ENCODE measurements at regions not wholly inside any gene's neighbourhood (a gene's known extent, or its start where the extent isn't known, plus 50 kb on each side); places are given as distances from the start of the nearest gene placed in this dataset.

- DNase-seq (ENCODE audit: low spot score) = no peak
- in situ Hi-C loops (cut with HindIII; ENCODE audit: low sequenced_read_pairs) = no loop called here
Observed at GRCh38 chr3:163935411-163935810, 1142.9 kb downstream of the SI start.

DNA sequence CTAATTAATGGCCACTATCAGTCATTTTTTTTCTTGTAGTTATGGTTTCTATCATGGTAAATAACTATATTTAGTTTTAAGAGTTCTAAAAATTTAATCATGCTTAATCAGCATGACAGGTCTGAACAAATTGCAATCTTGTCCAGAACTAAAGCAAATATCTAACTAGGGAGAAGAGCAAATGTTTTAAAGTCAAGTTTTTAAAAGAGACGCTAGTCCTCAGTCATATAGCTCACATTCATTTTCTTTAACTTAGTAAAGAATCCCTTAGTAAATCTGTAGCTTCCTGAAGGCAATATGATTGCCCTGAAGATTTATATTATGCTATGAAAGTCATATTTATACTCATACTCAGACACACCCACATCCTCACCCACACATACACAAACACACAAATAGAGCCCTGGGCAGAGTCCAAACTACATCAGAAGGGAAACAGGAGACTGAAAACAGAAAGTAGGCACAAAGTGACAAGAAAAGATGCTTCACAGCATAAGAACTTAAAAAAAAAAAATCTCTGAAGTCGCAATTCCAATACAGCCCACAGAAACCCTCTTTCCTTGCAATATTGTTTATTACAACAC lies 1149.1 kb downstream of the SI start:
- in situ Hi-C loops (cut with HindIII; ENCODE audit: low sequenced_read_pairs) = no loop called here
- no peak for DNase-seq (ENCODE audit: low spot score)

DNA sequence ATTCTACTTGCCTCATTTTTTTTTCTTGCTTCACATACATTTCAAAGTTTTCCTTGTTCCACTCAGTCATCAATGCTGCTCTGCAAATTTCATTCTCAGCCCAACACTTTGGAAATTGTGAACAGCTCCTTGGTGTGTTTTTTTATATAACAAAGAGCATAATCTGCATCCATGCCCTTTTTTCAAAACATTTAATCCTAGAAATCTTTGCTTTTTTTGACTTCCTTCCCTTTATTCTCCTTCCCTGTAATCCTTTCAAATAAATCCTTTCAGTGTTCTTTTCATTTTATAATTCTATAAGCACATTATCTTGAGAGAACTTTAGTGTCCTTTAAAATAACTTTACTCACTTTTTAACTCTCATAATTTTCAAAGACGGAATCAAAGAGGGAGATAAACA lies 1150.8 kb downstream of the SI start:
- in situ Hi-C loops (cut with HindIII; ENCODE audit: low sequenced_read_pairs) = no loop called here
- DNase-seq (ENCODE audit: low spot score) = no peak

DNA sequence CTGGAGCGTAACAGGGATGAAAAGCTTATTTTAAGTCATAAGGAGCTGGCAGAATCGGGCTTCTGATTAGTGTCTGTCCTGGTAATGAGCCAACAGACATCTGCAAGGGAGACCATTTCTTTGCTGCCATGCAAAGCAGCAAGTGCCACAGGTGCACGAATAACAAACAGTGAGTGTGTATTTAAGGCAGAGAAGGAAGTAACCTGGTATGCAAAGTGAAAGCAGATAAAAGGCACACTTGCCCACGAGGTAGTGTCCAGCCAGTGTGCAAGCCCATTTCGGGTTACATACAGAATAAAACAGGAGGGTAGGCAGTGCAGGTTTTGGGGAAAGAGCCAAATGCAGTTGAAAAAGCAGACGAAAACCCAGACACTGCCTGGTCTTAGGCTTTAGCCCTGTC lies 1153.7 kb downstream of the SI start:
- in situ Hi-C loops (cut with HindIII; ENCODE audit: low sequenced_read_pairs) = no loop called here
- no peak for DNase-seq (ENCODE audit: low spot score)

- in situ Hi-C loops (cut with HindIII; ENCODE audit: low sequenced_read_pairs) = no loop called here
- no peak for DNase-seq (ENCODE audit: low spot score)
Observed at GRCh38 chr3:163919154-163919553, 1159.1 kb downstream of the SI start.

GRCh38 chr3:163916596-163917560 lies 1161.4 kb downstream of the SI start:
- in situ Hi-C loops (cut with HindIII; ENCODE audit: low sequenced_read_pairs) = no loop called here
- no peak for DNase-seq (ENCODE audit: low spot score)

- no peak for DNase-seq (ENCODE audit: low spot score)
- in situ Hi-C loops (cut with HindIII; ENCODE audit: low sequenced_read_pairs) = no loop called here
Observed at GRCh38 chr3:163915280-163915679, 1163.0 kb downstream of the SI start.

DNA sequence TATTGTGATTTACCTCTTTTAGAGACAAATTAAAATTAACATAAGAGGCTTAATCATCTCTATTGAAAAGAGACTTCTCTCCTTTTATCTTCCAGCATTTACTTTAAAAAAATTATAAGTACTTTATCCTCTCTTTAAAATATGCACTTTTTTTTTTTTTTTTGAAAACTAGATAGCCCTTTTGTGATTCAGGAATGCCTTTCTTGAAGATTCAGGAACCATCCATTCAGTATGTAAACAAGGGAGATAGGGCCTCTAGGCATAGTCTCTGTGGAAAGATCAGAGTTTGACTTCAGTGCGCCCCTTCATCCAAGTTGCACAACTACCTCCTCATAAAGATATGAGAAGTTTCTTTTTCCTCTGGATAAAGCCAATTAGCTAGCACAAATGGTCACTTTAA lies 1163.7 kb downstream of the SI start:
- in situ Hi-C loops (cut with HindIII; ENCODE audit: low sequenced_read_pairs) = no loop called here
- no peak for DNase-seq (ENCODE audit: low spot score)

GRCh38 chr3:163891771-163892170 lies 1186.5 kb downstream of the SI start:
- no peak for DNase-seq (ENCODE audit: low spot score)

DNA sequence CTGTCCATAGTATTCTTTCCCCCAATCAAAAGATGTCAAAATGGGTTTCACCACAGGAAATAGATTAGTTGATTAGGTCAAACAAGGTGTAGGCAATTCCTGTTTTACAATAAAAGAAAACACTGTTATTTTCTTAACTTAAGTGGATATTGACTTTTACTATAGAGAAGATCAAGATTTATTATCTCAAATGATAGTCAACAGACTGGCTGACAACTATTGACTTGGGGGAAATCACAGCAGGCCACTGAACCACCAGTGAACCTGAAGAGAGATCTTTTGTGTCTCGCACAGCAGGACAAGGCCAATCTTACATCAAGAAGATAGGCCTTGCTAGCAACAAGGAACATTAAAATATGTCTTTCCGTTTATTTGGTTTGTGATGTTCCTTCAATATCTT lies 1187.6 kb downstream of the SI start:
- no peak for DNase-seq (ENCODE audit: low spot score)
- in situ Hi-C loops (cut with HindIII; ENCODE audit: low sequenced_read_pairs) = no loop called here

More at GRCh38 chr3:163891771-163892170, 1186.5 kb downstream of the SI start:
- in situ Hi-C loops (cut with HindIII; ENCODE audit: low sequenced_read_pairs) = no loop called here

GRCh38 chr3:163879172-163879571 lies 1199.1 kb downstream of the SI start:
- no peak for DNase-seq (ENCODE audit: low spot score)
- in situ Hi-C loops (cut with HindIII; ENCODE audit: low sequenced_read_pairs) = no loop called here

DNA sequence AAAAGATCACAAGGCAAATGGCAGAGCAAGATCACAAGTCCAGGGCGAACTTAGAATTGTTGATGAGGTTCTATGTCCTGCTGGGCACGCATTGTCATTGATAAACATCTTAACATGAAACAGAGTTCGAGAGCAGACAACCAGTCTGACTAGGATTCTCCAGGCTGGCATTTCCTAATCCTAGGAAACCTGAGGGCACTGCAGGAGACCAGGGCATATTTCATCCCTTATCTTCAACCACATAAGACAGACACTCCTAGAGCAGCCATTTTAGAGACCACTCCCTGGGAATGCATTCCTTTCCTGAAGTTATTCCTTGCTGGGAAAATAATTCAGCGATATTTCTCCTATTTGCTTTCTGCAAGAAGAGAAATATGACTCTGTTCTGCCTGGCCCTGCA lies 1199.9 kb downstream of the SI start:
- no peak for DNase-seq (ENCODE audit: low spot score)
- in situ Hi-C loops (cut with HindIII; ENCODE audit: low sequenced_read_pairs) = no loop called here

- in situ Hi-C loops (cut with HindIII; ENCODE audit: low sequenced_read_pairs) = no loop called here
- DNase-seq (ENCODE audit: low spot score) = no peak
Observed at GRCh38 chr3:163877805-163878204, 1200.5 kb downstream of the SI start.

DNA sequence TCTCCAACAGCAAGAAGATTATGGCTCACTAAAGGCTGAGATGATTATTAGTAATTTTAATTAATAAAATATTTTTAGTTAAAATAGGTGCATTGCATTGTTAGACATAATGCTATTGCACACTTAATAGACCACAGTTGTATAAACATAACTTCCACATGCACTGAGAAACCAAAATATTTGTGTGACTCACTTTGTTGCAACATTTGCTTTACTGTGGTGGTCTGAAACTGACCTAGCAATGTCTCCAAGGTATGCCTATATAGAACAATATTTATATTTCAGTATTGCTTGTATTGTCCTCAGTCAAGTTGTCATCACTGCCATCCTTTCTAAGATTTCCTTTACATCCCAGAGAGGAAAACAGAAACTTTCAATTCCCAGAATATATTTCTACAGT lies 1215.2 kb downstream of the SI start:
- in situ Hi-C loops (cut with HindIII; ENCODE audit: low sequenced_read_pairs) = no loop called here
- no peak for DNase-seq (ENCODE audit: low spot score)

GRCh38 chr3:163852233-163852632 lies 1226.1 kb downstream of the SI start:
- no peak for DNase-seq (ENCODE audit: low spot score)
- in situ Hi-C loops (cut with HindIII; ENCODE audit: low sequenced_read_pairs) = no loop called here

- in situ Hi-C loops (cut with HindIII; ENCODE audit: low sequenced_read_pairs) = no loop called here
- DNase-seq (ENCODE audit: low spot score) = no peak
Observed at GRCh38 chr3:163838769-163839168, 1239.5 kb downstream of the SI start.

DNA sequence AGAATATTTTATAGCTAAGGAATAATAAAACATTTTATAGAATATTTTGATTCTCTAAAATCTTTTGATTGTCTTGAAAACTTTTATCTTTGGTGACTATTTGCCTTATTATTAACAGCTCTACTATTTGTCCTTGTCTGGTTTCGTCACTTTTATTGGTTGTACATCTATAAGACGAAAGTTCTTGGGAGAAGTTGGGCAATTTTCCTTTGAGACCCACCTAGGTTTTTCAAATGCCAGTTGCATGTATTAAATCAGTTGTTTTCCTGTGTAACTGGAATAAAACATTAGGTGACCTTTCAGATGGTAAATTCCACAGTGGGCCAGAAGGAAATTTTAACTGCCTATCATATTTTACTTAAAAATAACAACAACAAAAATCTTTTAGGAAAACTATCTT lies 1245.7 kb downstream of the SI start:
- no peak for DNase-seq (ENCODE audit: low spot score)
- in situ Hi-C loops (cut with HindIII; ENCODE audit: low sequenced_read_pairs) = no loop called here

DNA sequence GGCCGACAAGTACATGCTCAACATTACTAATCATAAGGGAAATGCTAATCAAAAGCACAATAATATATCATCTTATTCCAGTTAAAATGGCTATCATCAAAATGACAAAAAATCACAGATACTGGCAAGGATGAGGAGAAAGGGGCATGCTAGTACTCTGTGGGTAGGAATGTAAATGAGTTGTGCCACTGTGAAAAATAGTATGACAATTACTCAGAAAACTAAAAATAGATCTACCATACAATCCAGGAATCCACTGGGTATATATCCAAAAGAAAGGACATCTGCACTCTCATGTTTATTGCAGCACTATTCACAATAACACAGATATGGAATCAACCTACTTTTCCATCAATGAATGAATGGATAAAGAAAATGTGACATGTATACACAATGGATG lies 1256.5 kb downstream of the SI start:
- in situ Hi-C loops (cut with HindIII; ENCODE audit: low sequenced_read_pairs) = no loop called here
- DNase-seq (ENCODE audit: low spot score) = no peak

DNA sequence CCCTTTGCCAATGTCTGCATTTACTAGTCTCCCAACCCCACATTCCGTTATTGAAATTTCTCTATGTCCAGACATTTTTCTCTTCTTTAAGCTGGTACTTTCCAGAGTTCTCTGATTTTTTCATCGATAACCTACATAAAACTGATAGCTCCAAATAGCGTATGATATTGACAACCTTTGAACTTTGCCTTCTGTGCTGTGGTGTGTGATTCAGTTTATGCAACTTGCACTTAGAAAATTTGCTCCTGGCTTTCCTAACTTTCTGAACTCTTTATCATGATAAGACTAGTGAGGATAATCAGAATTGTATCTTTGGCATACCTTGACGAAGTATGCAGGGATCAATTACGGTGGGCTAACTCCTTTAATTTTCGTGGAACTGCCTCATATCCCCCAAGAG lies 1261.3 kb downstream of the SI start:
- no peak for DNase-seq (ENCODE audit: low spot score)
- in situ Hi-C loops (cut with HindIII; ENCODE audit: low sequenced_read_pairs) = no loop called here

- no peak for DNase-seq (ENCODE audit: low spot score)
- in situ Hi-C loops (cut with HindIII; ENCODE audit: low sequenced_read_pairs) = no loop called here
Observed at GRCh38 chr3:163813935-163814334, 1264.4 kb downstream of the SI start.

DNA sequence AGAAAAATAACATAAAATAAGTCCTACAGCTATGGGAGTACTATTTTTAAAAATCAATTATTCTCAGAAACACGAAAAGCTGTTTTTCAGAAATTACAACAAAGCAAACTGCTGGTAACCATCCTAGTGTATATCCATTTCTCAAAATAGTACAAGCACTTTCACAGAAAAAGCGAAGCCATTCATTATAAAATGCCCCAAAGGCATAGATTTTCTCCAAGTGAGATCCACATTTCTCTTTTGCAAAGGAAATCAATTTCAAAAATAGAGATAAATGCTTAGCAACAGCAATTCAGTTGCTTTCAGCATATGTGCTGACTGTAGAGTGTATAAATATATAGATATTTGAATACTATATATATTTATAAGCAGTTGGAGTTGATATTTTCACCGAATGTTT lies 1266.3 kb downstream of the SI start:
- DNase-seq (ENCODE audit: low spot score) = no peak
- in situ Hi-C loops (cut with HindIII; ENCODE audit: low sequenced_read_pairs) = no loop called here
